ENCODE measurements at regions not wholly inside any gene's neighbourhood (a gene's known extent, or its start where the extent isn't known, plus 50 kb on each side); places are given as distances from the start of the nearest gene placed in this dataset.

DNA sequence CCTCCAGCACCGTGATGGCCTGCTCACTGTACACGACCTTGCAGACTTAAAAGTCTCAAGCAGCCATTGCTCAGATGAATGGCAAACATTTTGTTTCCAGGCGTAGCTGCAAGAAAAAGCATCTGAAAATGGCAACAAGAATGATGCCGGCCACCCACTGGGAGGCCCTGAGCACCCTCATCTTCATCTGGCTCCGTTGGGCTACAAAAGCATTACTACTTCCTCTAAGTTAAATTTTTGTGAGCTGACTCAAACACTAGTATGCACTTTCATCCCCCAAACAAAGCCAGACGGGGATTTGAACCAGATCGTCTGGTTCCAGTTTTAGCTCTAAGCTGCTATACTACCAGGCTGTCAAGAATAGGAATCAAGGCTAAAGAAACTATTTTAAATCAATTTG, 116.6 kb upstream of the CDK1 start:
- H3K4me3 ChIP-seq (ENCODE audit: low read depth, low read length) = no peak overlapping the region
- TF ChIP-seq, protein P1, sequence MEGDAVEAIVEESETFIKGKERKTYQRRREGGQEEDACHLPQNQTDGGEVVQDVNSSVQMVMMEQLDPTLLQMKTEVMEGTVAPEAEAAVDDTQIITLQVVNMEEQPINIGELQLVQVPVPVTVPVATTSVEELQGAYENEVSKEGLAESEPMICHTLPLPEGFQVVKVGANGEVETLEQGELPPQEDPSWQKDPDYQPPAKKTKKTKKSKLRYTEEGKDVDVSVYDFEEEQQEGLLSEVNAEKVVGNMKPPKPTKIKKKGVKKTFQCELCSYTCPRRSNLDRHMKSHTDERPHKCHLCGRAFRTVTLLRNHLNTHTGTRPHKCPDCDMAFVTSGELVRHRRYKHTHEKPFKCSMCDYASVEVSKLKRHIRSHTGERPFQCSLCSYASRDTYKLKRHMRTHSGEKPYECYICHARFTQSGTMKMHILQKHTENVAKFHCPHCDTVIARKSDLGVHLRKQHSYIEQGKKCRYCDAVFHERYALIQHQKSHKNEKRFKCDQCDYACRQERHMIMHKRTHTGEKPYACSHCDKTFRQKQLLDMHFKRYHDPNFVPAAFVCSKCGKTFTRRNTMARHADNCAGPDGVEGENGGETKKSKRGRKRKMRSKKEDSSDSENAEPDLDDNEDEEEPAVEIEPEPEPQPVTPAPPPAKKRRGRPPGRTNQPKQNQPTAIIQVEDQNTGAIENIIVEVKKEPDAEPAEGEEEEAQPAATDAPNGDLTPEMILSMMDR (IDR thresholded peaks at IDR 0.05; ENCODE audit: borderline replicate concordance, insufficient read depth, low read depth, low read length) = no peak

DNA sequence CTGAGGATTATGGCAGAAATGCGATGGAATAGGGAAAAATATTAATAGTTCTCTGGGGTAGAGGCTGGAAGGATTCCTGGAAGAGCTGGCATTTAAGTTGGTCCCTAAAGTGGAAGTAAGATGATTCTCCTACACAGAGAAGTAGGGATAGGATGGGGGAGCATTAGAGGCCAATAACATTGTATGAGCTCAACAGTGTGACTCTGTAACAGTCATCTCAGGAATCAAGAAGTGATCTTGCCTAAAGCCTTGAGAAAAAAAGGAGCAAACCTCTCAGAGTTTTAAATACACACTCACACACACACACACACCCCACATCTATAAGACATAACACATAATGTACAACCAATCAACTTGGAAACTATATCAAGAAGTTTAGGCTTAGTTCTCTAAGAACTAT, 117.7 kb upstream of the CDK1 start:
- no peak overlapping the region for H3K4me3 ChIP-seq (ENCODE audit: low read depth, low read length)
- TF ChIP-seq, protein P1 (IDR thresholded peaks at IDR 0.05; ENCODE audit: borderline replicate concordance, insufficient read depth, low read depth, low read length) = no peak

DNA sequence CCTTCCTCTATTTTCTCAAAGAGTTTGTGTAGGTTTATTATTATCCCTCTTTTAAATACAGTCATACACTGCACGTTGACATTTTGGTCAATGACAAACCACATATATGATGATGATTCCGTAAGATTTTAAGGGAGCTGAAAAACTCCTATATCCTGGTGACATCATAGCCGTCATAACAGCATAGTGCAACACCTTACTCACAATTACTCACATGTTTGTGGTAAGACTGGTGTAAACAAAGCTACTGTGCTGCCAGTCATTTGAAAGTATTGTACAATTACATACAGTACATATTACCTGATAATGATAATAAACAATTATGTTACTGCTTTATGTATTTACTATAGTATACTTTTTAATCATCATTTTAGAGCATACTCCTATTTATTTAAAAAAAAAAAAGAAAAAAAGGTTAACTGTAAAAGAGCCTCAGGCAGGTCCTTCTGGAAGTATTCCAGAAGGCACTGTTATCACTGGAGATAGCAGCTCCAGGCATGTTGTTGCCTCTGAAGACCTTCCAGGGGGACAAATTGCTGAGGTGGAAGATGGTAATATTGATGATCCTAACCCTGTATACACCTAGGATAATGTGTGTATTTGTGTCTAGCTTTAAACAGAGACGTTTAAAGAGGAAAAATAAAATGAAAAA, 123.3 kb upstream of the CDK1 start:
- H3K4me3 ChIP-seq (ENCODE audit: low read depth, low read length) = no peak overlapping the region
- TF ChIP-seq, protein P1 (IDR thresholded peaks at IDR 0.05; ENCODE audit: borderline replicate concordance, insufficient read depth, low read depth, low read length) = no peak

DNA sequence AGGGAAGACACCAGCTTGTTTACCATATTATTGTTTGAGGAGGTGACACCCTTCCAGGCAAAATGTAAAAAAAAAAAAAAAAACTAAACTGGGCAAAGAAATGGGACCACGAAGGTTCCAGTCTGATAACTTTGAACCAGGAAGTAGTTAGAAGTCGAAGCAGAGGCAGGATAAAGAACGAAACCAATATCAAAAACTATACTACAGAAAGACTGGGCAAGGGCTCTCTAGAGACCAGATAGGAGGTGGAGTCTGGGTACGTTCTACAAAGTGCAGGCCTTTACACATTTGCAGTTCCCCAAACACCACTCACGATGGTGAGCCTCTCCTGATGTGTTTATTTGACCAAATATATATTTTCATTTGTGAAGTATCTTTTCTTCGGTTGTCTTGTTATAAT, 125.7 kb upstream of the CDK1 start:
- no peak overlapping the region for H3K4me3 ChIP-seq (ENCODE audit: low read depth, low read length)
- TF ChIP-seq, protein P1 (IDR thresholded peaks at IDR 0.05; ENCODE audit: borderline replicate concordance, insufficient read depth, low read depth, low read length) = no peak

DNA sequence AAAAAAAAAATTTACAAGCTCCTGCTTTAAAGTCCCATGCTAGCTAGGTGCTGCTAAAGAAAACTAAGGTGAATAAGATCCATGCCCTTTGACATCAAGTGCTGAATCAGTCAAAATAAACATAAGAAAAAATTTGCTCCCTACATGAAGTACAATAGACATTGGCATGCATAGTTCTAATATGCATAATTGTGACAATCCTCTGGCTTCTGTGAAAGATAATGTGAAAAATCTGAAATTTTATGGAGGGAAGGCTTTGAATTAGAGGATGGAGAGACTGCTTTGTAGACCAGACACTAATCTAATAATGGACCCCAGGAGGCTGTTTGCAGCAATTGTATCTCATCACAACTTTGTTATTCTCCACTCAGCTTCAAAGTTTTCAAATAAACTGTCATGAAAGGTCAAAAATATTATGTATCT, 127.9 kb upstream of the CDK1 start:
- TF ChIP-seq, protein P1 (IDR thresholded peaks at IDR 0.05; ENCODE audit: borderline replicate concordance, insufficient read depth, low read depth, low read length) = no peak
- H3K4me3 ChIP-seq (ENCODE audit: low read depth, low read length) = no peak overlapping the region

DNA sequence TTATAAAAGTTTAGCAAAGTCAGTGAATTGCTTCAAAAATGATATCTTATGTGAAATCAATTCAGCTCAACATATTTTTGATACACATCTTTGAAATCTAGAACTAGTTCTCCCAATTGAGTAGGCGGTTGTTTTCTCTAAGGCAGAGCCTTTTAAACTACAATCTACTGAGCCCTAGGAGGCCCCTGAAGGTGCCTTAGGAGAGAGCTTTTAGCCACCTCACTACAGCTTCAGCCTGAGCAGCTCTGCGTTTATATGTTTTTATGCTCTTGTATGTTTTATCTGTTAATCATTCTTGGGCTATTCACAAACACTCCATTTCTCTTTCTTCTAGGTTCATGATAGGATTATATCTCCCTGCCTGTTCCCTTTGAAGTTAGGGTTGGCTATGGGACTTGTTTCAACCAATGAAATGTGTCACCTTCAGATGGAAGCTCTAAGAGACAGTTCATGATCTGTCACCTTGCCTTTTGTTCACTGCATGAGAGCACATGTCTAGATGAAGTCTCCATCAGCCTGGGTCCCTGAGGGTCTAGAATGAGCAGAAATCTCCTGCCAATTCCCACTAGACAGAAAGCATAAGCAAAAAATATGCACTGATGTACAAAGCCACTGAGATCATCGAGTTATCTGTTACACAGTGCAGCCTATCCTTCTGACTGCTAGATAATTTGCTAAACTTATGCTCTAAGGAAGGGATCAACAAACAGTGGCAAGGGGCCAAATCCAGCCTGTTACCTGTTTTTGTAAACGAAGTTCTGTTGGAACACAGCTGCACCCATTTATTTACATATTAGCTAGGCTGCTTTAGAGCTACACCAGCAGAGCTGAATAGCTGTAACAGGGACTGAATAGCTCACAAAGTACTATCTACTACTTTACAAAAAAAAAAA, 128.5 kb upstream of the CDK1 start:
- TF ChIP-seq, protein P1 (IDR thresholded peaks at IDR 0.05; ENCODE audit: borderline replicate concordance, insufficient read depth, low read depth, low read length) = no peak
- H3K4me3 ChIP-seq (ENCODE audit: low read depth, low read length) = no peak overlapping the region

Measured in GM12875 (cell line).